IPS DF 4.7 (cell line): ENCODE measurements at regions not wholly inside any gene's neighbourhood (a gene's known extent, or its start where the extent isn't known, plus 50 kb on each side); places are given as distances from the start of the nearest gene placed in this dataset.

Experiments
- DNase-seq: peaks from one replicate; pipeline ENCODE4 v3.0.0-alpha.2; 2013; ENCODE audit warnings: low spot score; ENCODE audit errors: extremely low read depth

DNA sequence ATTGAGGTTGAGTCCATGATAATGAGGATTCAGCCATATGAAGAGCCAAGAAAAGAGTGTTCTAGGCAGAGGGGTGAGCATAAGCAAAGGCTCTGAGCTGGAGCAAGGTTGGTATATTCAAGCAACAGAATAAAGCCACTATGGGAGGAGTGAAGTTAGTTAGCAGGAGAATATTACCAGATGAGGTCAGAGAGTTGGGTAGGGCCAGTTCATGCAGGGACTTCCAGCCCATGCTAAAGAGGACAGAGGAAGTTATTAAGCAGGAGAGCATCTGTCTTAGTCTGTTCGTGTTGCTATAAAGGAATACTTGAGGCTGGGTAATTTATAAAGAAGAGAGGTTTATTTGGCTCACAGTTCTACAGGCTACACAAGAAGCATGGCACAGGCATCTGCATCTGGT, 57.1 kb upstream of the ATG10 start:
- DNase-seq: no peak

DNA sequence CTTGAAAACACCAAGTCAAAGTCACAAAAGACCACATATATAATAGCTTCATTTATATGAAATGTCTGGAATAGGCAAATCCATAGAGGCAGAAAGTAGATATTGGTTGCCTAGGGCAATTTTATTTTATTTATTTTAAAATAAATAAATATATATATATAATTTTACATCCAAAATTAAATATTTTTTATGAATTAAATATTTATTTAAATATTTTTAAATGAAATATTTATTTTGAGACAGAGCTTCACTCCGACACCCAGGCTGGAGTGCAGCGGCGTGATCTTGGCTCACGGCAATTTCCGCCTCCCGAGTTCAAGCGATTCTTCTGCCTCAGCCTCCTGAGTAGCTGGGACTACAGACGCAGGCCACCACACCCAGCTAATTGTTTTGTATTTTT, 58.9 kb upstream of the ATG10 start:
- DNase-seq: no peak

GRCh38 chr5:81909677-81910076, 62.1 kb upstream of the ATG10 start:
- no peak for DNase-seq

- DNase-seq: no peak
Measured at GRCh38 chr5:81908771-81909170, 63.1 kb upstream of the ATG10 start.

GRCh38 chr5:81908044-81908443, 63.8 kb upstream of the ATG10 start:
- DNase-seq: no peak

DNA sequence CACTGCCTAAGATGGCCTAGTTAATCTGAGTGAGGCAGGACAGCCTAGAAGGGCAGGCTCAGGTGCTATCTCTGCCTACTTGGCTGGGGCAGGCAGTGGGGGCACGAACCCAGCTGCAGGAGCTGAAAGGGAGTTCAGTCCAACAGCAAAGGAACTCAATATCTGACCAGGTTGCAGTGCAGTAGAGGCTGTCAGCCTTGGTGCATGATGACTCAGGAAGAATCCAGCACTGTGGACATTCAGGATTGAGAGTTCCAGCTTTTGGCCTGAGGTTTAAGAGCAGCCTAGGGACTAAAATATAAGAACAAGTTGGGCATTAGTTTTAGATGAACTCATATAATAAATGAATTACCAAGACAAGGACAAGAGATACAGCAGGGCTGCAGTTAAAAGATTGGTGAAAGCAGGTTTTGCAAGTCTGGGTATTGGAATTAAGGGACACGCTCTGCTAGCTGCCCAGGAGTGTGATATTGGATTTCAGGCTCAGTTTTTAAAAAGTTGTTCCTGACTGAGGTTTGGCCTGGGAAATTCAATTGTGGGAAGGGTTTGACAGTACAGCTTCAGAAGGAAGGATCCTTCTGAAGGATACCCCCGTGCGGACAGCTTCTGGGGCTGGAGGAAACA, 64.7 kb upstream of the ATG10 start:
- DNase-seq: no peak

- DNase-seq: no peak
Measured at GRCh38 chr5:81906086-81906485, 65.7 kb upstream of the ATG10 start.

DNA sequence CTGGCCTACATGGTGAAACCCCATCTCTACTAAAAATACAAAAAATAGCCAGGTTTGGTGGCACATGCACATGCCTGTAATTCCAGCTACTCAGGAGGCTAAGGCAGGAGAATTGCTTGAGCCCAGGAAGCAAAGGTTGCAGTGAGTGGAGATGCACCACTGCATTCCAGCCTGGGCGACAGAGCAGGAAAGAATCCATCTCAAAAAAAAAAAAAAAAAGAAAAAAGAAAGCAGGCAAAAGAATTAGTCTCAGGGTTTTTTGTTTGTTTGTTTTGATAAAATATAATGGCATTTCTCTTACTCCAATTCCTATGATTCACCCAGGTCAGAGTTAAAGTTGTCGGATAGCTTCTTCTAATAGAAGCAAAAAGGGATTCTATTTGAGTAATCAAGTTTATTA, 67.0 kb upstream of the ATG10 start:
- no peak for DNase-seq

DNA sequence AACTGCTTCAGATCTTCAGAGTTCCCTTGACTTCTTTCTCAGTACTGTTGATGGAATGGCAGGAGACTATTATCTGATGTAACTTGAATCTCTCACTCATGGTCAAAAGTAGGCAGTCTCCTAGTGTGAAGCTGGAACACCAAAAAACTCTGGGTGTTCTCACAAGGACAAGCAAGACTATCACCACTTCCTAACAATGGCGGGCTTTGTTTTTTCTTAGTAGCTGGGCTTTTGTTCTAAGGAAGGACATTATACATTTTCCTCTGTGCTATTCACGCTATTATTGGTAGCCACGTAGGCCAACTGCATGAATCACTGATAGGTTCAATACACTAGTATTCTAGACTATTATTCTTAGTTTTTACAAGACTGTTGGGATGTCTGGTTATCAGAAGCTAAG, 67.7 kb upstream of the ATG10 start:
- DNase-seq: no peak

GRCh38 chr5:81901586-81901985, 70.2 kb upstream of the ATG10 start:
- no peak for DNase-seq

- DNase-seq: no peak
Measured at GRCh38 chr5:81899123-81899522, 72.7 kb upstream of the ATG10 start.

GRCh38 chr5:81898403-81898802, 73.4 kb upstream of the ATG10 start:
- DNase-seq: no peak

GRCh38 chr5:81896764-81897163, 75.1 kb upstream of the ATG10 start:
- DNase-seq: no peak

- no peak for DNase-seq
Measured at GRCh38 chr5:81895307-81895706, 76.5 kb upstream of the ATG10 start.

DNA sequence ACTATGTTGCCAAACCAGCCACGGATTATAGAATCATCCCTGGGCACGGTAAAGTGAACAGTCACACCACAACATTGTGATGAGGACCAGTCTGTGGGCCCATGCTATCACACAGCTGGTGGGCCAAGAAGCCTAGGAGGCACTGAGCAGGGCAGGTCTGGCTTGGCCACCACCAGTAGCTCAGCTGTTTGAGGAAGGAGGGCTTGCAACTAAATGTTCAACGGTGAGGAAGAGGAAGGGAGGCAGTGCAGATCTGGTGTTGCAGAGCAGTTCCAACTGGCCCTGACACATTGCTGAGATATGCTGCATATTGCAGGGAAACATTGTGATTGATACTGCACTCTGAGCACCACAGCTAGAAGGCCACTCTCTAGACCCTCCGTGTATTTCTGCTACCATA, 77.9 kb upstream of the ATG10 start:
- DNase-seq: no peak

DNA sequence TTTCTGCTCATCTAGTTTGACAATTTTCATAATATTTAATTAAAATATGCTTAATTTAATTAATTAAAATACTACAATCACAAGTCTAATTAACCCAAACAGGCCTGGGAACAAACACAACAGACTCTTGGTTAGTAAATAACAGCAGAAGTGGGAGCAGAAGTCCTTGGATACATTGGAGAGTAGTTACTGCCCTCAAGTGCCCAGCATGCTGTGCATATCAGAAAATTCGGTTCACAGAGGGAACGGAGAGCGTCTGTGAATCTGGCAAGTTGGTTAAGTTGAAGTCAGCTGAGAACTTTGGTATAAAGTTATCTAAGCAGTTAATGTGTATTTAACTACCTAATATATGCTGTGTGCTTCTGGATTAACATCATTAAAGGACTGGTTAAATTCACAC, 87.0 kb upstream of the ATG10 start:
- no peak for DNase-seq

GRCh38 chr5:81883371-81883770, 88.5 kb upstream of the ATG10 start:
- DNase-seq: no peak

DNA sequence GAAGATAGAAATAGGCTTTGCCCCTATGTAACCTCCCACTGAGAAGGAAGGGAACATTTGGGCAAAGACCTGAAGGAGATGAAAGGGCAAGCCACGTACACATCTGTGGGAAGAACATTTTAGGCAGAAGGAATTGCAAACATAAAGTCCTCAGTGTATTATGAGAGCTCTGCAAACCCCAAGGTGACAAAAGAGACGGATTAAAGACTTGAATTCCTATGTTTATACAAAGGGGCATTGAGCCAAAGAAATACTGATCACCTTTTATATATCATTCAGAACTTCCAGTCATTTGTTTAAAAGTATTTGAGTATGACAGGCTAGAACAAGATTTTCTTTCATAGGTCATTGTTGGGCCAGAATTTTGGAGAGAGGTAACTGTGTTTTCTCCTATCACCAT, 90.2 kb upstream of the ATG10 start:
- no peak for DNase-seq

- DNase-seq: no peak
Measured at GRCh38 chr5:81879936-81880335, 91.9 kb upstream of the ATG10 start.

DNA sequence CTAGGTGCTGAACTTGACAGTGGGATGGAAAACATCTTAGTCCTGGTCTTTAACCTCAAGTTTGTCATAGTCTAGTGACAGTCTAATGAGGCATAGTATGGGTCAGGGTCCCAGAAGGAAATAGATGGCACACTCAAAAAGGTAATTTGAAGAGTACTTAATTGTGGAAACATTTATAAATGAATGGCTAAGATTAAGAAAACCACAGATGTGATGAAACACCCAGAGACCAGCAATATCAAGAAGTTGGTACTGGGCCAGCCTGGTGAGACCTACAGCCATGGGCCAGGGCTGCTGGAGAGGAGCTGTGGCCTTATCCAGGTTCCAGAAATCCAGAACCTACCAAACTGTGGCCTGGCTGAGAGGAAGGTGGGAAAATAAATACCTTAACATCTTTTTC, 93.5 kb upstream of the ATG10 start:
- DNase-seq: no peak

DNA sequence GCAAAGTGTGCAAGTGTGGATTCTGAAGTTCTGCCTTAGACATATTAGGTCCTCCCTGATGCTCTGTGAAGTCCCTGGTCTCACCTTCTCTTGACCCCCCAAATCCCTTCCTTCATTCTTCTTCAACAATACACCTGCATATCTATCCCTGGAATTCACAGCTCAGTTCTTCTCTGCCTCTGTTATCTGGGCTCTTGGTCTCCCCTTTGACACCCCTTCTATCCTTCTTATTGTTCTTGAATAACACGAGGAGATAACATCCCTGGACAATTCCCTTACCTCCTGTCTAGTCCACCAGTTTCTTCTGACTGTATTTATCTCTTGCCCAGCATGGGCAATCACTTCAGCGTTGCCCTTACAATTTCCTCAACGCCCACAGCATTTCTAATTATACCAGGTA, 104.8 kb upstream of the ATG10 start:
- no peak for DNase-seq

DNA sequence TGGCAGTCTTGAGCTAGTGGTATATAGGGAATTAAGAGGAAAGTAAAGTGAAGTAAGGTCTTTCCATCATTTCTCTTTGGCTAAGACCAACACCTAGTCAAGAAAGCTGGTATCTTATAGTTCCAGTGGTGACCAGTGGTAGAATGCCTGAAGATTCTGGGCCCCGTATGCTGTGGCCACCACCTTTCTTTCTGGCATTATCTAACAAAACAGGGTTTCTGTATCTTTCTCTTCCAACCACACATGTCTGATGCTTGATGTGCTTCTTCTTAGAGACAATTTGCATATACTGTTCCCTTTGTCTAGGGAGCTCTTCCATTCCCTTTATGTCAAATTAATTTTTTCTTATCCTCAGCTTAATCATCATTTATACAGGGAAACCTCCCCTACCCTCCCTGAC, 109.9 kb upstream of the SSBP2 start:
- no peak for DNase-seq

GRCh38 chr5:81859624-81860023, 108.7 kb upstream of the SSBP2 start:
- no peak for DNase-seq
